Upper lobe of left lung (tissue), 6 donors: ENCODE measurements at regions not wholly inside any gene's neighbourhood (a gene's known extent, or its start where the extent isn't known, plus 50 kb on each side); places are given as distances from the start of the nearest gene placed in this dataset.

Experiments used
- ATAC-seq, 2 donors: fragments of 200-7000 bp; cut with Tn5 transposase; one replicate each; pipeline ENCODE4 v1.9.1; 2022; ENCODE audit warnings: mild to moderate bottlenecking in 2 of 2, moderate library complexity in 2 of 2; ENCODE audit not compliant: low FRiP score in 2 of 2
- DNase-seq, 2 donors: peaks; one replicate each; pipeline ENCODE4 v3.0.0-alpha.2; 2019 to 2020
- H3K27ac ChIP-seq, 4 donors: fragments of 200-600 bp; sonication (generic); one replicate each; pipeline ENCODE4 v1.5.1; 2016 to 2019
- H3K27me3 ChIP-seq, 4 donors: fragments of 200-600 bp; sonication (generic); one replicate each; pipeline ENCODE4 v1.5.1; 2017 to 2019
- H3K36me3 ChIP-seq, 4 donors: fragments of 200-600 bp; sonication (generic); one replicate each; pipeline ENCODE4 v1.5.1; 2016 to 2019
- H3K4me1 ChIP-seq, 4 donors: fragments of 200-600 bp; sonication (generic); one replicate each; pipeline ENCODE4 v1.5.1; 2018 to 2019
- H3K4me3 ChIP-seq, 4 donors: fragments of 200-600 bp; sonication (generic); one replicate each; pipeline ENCODE4 v1.5.1; 2017 to 2019; ENCODE audit warnings: mild to moderate bottlenecking in 2 of 4, moderate library complexity in 1 of 4
- H3K9me3 ChIP-seq, 4 donors: fragments of 200-600 bp; sonication (generic); one replicate each; pipeline ENCODE4 v1.5.1; 2018 to 2019
- EP300 ChIP-seq, 4 donors: sonication (generic); formaldehyde crosslinking; IDR thresholded peaks; one replicate each; pipeline ENCODE4 v1.5.1; 2017; ENCODE audit warnings: antibody characterized with exemption in 4 of 4, control low read depth in 2 of 4
- POLR2A ChIP-seq, 4 donors: fragments of 450-650 bp; IDR thresholded peaks; one replicate each; pipeline ENCODE4 v1.5.1; 2016 to 2017; ENCODE audit warnings: antibody characterized with exemption in 4 of 4, mild to moderate bottlenecking in 2 of 4
- POLR2AphosphoS5 ChIP-seq, 2 donors: sonication (generic); formaldehyde crosslinking; IDR thresholded peaks; one replicate each; pipeline ENCODE4 v1.5.1; 2017; ENCODE audit warnings: antibody characterized with exemption in 2 of 2
- WGBS, 2 donors: methylation state at CpG; one replicate each; pipeline ENCODE4 v1.1.5; 2017 to 2018; 5-methylcytosine and 5-hydroxymethylcytosine counted together
- TF ChIP-seq, protein P1 (sequence below), 6 experiments: fragments of 450-650 bp in 4 of 6; fragments of 200-600 bp in 2 of 6; sonication (generic) in 2 of 6; IDR thresholded peaks; one replicate each; pipeline ENCODE4 v1.5.1; 2016 to 2019; ENCODE audit warnings: antibody characterized with exemption in 6 of 6
- donor health status: DM: no; HTN: no; CAD: no; lungs with moderate emphysema.
- donor health status: DM: no; HTN: yes; CAD: no; lungs with severe emphysema.

DNA sequence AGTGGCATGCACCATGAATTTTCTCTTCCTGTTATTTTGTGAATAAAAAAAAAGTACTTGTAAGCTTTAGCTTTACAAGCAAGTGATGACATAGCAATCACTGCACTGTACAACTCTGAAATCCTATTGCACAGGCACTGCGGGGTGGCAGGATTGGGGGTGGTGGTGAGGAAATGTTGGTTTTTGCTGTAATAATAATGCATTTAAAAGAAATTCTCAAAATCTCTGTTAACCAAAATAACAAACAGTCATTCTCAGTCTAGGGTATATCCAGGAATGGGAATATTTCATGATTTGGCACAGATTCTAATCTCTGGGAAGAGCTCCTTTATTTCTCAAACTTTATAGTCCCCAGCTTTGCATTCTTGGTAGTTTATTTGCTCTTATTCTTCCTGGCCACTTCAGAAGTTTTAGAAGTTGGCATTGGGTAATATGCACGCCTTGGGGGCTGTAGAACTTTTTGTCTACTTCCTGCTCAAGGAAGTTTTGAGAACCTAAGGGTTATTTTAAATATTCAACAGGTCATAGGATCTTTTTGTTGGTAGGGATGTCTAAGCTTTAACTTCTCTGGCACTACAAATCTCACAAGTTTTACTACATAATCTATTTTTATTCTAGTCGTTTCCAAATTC, 353.0 kb upstream of the KLF12 start:
- no peaks in the 10 kb centered on the region for H3K9me3 ChIP-seq
- H3K36me3 ChIP-seq, result no peaks in the 10 kb centered on the region
- no peaks in the 10 kb centered on the region for H3K27me3 ChIP-seq
- TF ChIP-seq, protein P1, sequence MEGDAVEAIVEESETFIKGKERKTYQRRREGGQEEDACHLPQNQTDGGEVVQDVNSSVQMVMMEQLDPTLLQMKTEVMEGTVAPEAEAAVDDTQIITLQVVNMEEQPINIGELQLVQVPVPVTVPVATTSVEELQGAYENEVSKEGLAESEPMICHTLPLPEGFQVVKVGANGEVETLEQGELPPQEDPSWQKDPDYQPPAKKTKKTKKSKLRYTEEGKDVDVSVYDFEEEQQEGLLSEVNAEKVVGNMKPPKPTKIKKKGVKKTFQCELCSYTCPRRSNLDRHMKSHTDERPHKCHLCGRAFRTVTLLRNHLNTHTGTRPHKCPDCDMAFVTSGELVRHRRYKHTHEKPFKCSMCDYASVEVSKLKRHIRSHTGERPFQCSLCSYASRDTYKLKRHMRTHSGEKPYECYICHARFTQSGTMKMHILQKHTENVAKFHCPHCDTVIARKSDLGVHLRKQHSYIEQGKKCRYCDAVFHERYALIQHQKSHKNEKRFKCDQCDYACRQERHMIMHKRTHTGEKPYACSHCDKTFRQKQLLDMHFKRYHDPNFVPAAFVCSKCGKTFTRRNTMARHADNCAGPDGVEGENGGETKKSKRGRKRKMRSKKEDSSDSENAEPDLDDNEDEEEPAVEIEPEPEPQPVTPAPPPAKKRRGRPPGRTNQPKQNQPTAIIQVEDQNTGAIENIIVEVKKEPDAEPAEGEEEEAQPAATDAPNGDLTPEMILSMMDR (IDR thresholded peaks at IDR 0.05), result no peak
- no peak for TF ChIP-seq EP300 (IDR thresholded peaks at IDR 0.05)
- no peak for TF ChIP-seq POLR2A (IDR thresholded peaks at IDR 0.05)
- no peak for TF ChIP-seq POLR2AphosphoS5 (IDR thresholded peaks at IDR 0.05)
- ATAC-seq, result no peak
- no peak overlapping the region for H3K27ac ChIP-seq
- H3K4me3 ChIP-seq, result no peak overlapping the region
- peak in 1 of 2 donors; percentile 22 for DNase-seq
- WGBS, 2 donors, result 44 to 47% methylated on average over 3 of the region's 3 CpGs
- H3K4me1 ChIP-seq, result no peaks in the 10 kb centered on the region

DNA sequence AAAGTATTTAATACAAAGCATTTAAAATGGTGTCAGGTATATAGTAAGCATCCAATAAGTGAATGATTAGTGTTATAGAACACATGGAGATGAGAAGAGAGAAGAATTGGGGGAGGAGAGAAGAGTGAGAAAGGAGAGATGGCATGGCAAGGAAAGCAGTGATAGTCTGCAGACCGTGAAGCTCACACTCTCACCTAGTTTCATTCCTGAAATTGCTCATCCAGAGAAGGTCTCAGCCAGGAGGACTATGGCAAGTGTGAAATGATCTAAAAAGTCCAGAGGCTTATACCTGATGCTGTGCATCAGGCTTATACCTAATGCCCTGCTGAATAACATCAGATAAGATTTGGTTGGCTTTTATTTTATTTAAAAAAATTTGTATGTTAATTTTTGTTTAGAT, 351.6 kb upstream of the KLF12 start:
- no peaks in the 10 kb centered on the region for H3K36me3 ChIP-seq
- no peak for DNase-seq
- 70 to 75% methylated on average over 1 of the region's 1 CpG for WGBS, 2 donors
- H3K27me3 ChIP-seq, result no peaks in the 10 kb centered on the region
- H3K27ac ChIP-seq, result no peak overlapping the region
- no peaks in the 10 kb centered on the region for H3K9me3 ChIP-seq
- TF ChIP-seq POLR2AphosphoS5 (IDR thresholded peaks at IDR 0.05) (no peak), POLR2A (IDR thresholded peaks at IDR 0.05) (no peak), EP300 (IDR thresholded peaks at IDR 0.05) (no peak)
- TF ChIP-seq, protein P1 (IDR thresholded peaks at IDR 0.05), result no peak
- no peak overlapping the region for H3K4me3 ChIP-seq
- ATAC-seq, result no peak
- no peaks in the 10 kb centered on the region for H3K4me1 ChIP-seq

DNA sequence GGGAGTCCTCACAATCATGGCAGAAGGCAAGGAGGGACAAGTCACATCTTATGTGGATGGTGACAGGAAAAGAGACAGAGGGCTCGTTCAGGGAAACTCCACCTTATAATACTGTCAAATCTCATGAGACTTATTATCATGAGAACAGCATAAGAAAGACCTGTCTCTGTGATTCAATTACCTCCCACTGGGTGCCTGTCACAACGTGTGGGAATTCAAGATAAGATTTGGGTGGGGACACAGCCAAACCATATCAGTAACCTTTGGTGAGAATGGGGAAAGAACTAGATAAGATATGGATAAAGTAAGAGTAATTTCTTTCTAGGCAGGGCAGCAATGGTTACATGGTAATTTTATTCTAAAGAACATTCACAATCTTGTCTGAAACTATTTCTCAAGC, 344.9 kb upstream of the KLF12 start:
- DNase-seq (no peak), ATAC-seq (no peak)
- no peaks in the 10 kb centered on the region for H3K4me1 ChIP-seq
- H3K36me3 ChIP-seq, result no peaks in the 10 kb centered on the region
- H3K27ac ChIP-seq, result no peak overlapping the region
- WGBS, 2 donors, result 63 to 80% methylated on average over 2 of the region's 2 CpGs
- H3K9me3 ChIP-seq, result no peaks in the 10 kb centered on the region
- H3K27me3 ChIP-seq, result no peaks in the 10 kb centered on the region
- no peak overlapping the region for H3K4me3 ChIP-seq
- TF ChIP-seq EP300 (IDR thresholded peaks at IDR 0.05) (no peak), POLR2A (IDR thresholded peaks at IDR 0.05) (no peak), POLR2AphosphoS5 (IDR thresholded peaks at IDR 0.05) (no peak)
- TF ChIP-seq, protein P1 (IDR thresholded peaks at IDR 0.05), result no peak

DNA sequence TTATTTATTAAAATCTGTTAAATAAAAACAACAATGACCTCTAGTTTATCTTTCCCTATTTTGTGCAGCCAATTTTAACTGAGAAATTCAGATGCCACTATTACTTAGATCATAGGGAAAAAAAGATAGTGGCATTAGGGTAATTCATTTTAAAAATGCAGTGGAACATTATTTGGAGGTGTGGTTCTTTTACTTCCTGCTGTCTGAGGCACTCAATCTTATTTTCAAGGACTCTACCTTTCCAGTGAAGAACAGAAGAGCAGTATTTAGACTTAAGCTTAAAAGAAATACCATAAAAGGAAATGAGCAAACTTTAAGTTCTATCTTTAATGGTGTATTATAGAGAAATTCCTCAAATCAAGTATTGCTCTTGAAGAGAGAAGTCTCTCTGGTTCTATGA, 342.6 kb upstream of the KLF12 start:
- ATAC-seq, result no peak
- TF ChIP-seq POLR2AphosphoS5 (IDR thresholded peaks at IDR 0.05), result no peak
- TF ChIP-seq, protein P1 (IDR thresholded peaks at IDR 0.05), result no peak
- TF ChIP-seq POLR2A (IDR thresholded peaks at IDR 0.05), result no peak
- TF ChIP-seq EP300 (IDR thresholded peaks at IDR 0.05), result no peak
- Histone ChIP-seq H3K27me3 (no peaks in the 10 kb centered on the region), H3K9me3 (no peaks in the 10 kb centered on the region), H3K4me1 (no peaks in the 10 kb centered on the region), H3K27ac (no peak overlapping the region), H3K36me3 (no peaks in the 10 kb centered on the region), H3K4me3 (no peak overlapping the region)
- DNase-seq, result no peak

DNA sequence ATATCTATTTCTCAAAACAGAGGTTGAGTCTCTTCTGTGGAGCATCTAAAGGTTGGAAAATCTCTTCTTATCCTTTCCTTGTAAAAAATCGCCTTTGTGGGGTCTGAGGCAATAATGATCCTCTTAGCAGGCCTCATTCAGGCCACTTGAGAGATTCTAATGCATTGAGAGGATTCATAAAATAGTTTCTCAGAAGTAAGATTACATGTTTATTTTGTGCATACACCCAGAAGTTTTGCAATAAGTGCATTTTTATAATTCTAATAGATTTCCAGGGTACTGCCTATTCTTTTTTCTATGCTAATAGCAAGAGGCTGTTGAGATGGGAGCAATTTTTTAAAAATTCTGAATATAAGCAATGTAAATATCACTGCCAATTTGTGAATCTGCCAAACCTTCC, 342.2 kb upstream of the KLF12 start:
- no peak for DNase-seq
- H3K9me3 ChIP-seq, result no peaks in the 10 kb centered on the region
- ATAC-seq, result no peak

More for the DNA sequence above, 342.2 kb upstream of the KLF12 start:
- 52 to 73% methylated on average over 1 of the region's 1 CpG for WGBS, 2 donors
- H3K27me3 ChIP-seq, result no peaks in the 10 kb centered on the region
- H3K4me3 ChIP-seq, result no peak overlapping the region
- TF ChIP-seq POLR2A (IDR thresholded peaks at IDR 0.05), result no peak
- TF ChIP-seq, protein P1 (IDR thresholded peaks at IDR 0.05), result no peak
- no peak for TF ChIP-seq POLR2AphosphoS5 (IDR thresholded peaks at IDR 0.05)
- H3K27ac ChIP-seq, result no peak overlapping the region
- H3K4me1 ChIP-seq, result no peaks in the 10 kb centered on the region
- H3K36me3 ChIP-seq, result no peaks in the 10 kb centered on the region
